ENCODE measurements at regions not wholly inside any gene's neighbourhood (a gene's known extent, or its start where the extent isn't known, plus 50 kb on each side); places are given as distances from the start of the nearest gene placed in this dataset.

- intact Hi-C loops (cut with DNase I) = no loop called here
- WGBS, 2 donors = 86 to 92% methylated on average over 2 of the region's 2 CpGs
- peaks cover 0 to 1% of the 10 kb centered on the region in 2 donors for H3K27me3 ChIP-seq (ENCODE audit: control insufficient read depth in 1 of 2, insufficient read depth in 2 of 2, low read length in 1 of 2)
- H3K36me3 ChIP-seq (ENCODE audit: control insufficient read depth in 1 of 2, insufficient read depth in 2 of 2, low read length in 1 of 2) = no peaks in the 10 kb centered on the region
- ATAC-seq (ENCODE audit: low FRiP score) (no peak), DNase-seq (no peak)
- H3K27ac ChIP-seq (ENCODE audit: low read depth in 1 of 2, low read length in 2 of 2) = no peak overlapping the region
- no peaks in the 10 kb centered on the region for H3K4me1 ChIP-seq (ENCODE audit: control insufficient read depth in 1 of 2, insufficient read depth in 2 of 2, low read length in 2 of 2)
- H3K9me3 ChIP-seq (ENCODE audit: control insufficient read depth, low read length) = no peaks in the 10 kb centered on the region
- no peak overlapping the region for H3K4me3 ChIP-seq (ENCODE audit: low read length in 2 of 2)
Measured at GRCh38 chr2:209323738-209324137, 100.1 kb upstream of the MAP2 start.

DNA sequence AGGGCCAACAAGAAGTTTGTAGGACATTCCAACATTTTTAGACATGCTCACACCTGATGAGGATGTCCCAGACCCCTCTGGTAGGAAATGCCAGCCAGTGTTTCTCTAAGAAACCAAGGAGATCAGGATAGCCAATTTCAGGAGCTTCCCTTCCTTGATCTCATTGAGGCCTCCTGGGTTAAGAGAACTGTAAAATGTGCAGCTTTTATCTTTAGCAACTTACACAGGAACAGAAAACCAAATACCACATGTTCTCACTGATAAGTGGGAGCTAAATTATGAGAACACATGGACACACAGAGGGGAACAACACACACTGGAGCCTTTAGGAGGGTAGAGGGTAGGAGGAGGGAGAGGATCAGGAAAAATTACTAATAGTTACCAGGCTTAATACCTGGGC is 99.6 kb upstream of the MAP2 start:
- Histone ChIP-seq H3K27me3 (ENCODE audit: control insufficient read depth in 1 of 2, insufficient read depth in 2 of 2, low read length in 1 of 2) (peaks cover 0 to 1% of the 10 kb centered on the region in 2 donors), H3K4me1 (ENCODE audit: control insufficient read depth in 1 of 2, insufficient read depth in 2 of 2, low read length in 2 of 2) (no peaks in the 10 kb centered on the region), H3K9me3 (ENCODE audit: control insufficient read depth, low read length) (no peaks in the 10 kb centered on the region), H3K4me3 (ENCODE audit: low read length in 2 of 2) (no peak overlapping the region), H3K27ac (ENCODE audit: low read depth in 1 of 2, low read length in 2 of 2) (no peak overlapping the region), H3K36me3 (ENCODE audit: control insufficient read depth in 1 of 2, insufficient read depth in 2 of 2, low read length in 1 of 2) (no peaks in the 10 kb centered on the region)
- DNase-seq (no peak), ATAC-seq (ENCODE audit: low FRiP score) (no peak)
- intact Hi-C loops (cut with DNase I) = no loop called here

- no peak overlapping the region for H3K4me3 ChIP-seq (ENCODE audit: low read length in 2 of 2)
- no peaks in the 10 kb centered on the region for H3K36me3 ChIP-seq (ENCODE audit: control insufficient read depth in 1 of 2, insufficient read depth in 2 of 2, low read length in 1 of 2)
- no peaks in the 10 kb centered on the region for H3K4me1 ChIP-seq (ENCODE audit: control insufficient read depth in 1 of 2, insufficient read depth in 2 of 2, low read length in 2 of 2)
- no peak overlapping the region for H3K27ac ChIP-seq (ENCODE audit: low read depth in 1 of 2, low read length in 2 of 2)
- ATAC-seq (ENCODE audit: low FRiP score) (no peak), DNase-seq (no peak)
- peaks cover 0 to 1% of the 10 kb centered on the region in 2 donors for H3K27me3 ChIP-seq (ENCODE audit: control insufficient read depth in 1 of 2, insufficient read depth in 2 of 2, low read length in 1 of 2)
- intact Hi-C loops (cut with DNase I) = loop anchor here (5.0 to 10.0 kb wide), 2 partner anchors 246 to 633 kb away; no protein-coding TSS in a partner anchor
- WGBS, 2 donors = 4 to 5% methylated on average over 1 of the region's 1 CpG
- no peaks in the 10 kb centered on the region for H3K9me3 ChIP-seq (ENCODE audit: control insufficient read depth, low read length)
Measured at GRCh38 chr2:209331291-209331844, 92.5 kb upstream of the MAP2 start.

DNA sequence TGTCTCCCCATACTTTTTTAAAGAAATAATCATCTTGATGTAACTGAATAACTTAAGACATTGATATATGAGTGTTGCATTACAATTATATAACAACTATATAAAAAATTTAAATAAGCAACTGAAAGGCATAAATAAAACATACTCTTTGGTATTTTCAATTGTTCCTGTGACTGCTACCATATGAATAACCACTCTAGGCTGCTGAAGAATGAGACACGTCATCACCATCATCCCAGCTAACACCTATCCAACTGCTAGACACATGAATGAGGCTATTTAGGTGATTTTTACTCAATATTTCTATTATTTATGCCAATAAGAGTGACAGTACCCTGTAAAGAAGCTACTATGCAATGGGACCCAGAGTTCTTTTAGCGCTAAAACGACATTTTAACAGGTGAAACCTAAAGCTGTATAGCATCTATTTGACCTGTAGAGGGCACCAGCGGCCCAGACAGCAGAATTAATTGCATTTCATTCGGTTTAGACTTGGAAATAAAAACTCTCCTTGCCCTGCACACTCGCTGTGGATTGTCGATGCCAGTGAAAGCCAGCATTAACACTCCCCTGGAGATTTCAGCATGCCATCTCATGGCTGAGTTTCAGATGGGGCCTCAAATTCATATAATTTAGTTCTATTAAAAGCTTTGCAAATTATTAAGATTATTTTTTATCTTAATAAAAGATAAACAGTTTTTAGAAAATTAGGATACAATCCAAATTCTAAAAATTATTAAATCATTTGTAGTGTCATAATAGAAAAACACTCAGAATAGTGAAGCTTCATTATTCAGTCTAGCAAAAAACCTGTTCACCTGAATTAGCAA is 89.4 kb upstream of the MAP2 start:
- ATAC-seq (ENCODE audit: low FRiP score) (peak; percentile 83), DNase-seq (peak in 1 of 2 donors; percentile 55)
- intact Hi-C loops (cut with DNase I) = loop anchor here (2.0 to 10.0 kb wide), 4 partner anchors 88 to 630 kb away; no protein-coding TSS in a partner anchor
- Histone ChIP-seq H3K27me3 (ENCODE audit: control insufficient read depth in 1 of 2, insufficient read depth in 2 of 2, low read length in 1 of 2) (no peaks in the 10 kb centered on the region), H3K27ac (ENCODE audit: low read depth in 1 of 2, low read length in 2 of 2) (no peak overlapping the region), H3K9me3 (ENCODE audit: control insufficient read depth, low read length) (no peaks in the 10 kb centered on the region), H3K4me1 (ENCODE audit: control insufficient read depth in 1 of 2, insufficient read depth in 2 of 2, low read length in 2 of 2) (no peaks in the 10 kb centered on the region), H3K4me3 (ENCODE audit: low read length in 2 of 2) (no peak overlapping the region), H3K36me3 (ENCODE audit: control insufficient read depth in 1 of 2, insufficient read depth in 2 of 2, low read length in 1 of 2) (no peaks in the 10 kb centered on the region)
- WGBS, 2 donors = 4 to 6% methylated on average over 7 of the region's 7 CpGs

GRCh38 chr2:209340522-209340921 is 83.3 kb upstream of the MAP2 start:
- Histone ChIP-seq H3K27me3 (ENCODE audit: control insufficient read depth in 1 of 2, insufficient read depth in 2 of 2, low read length in 1 of 2) (no peaks in the 10 kb centered on the region), H3K4me1 (ENCODE audit: control insufficient read depth in 1 of 2, insufficient read depth in 2 of 2, low read length in 2 of 2) (no peaks in the 10 kb centered on the region), H3K9me3 (ENCODE audit: control insufficient read depth, low read length) (no peaks in the 10 kb centered on the region), H3K4me3 (ENCODE audit: low read length in 2 of 2) (no peak overlapping the region), H3K36me3 (ENCODE audit: control insufficient read depth in 1 of 2, insufficient read depth in 2 of 2, low read length in 1 of 2) (no peaks in the 10 kb centered on the region), H3K27ac (ENCODE audit: low read depth in 1 of 2, low read length in 2 of 2) (no peak overlapping the region)
- ATAC-seq (ENCODE audit: low FRiP score) = no peak
- 44 to 48% methylated on average over 2 of the region's 2 CpGs for WGBS, 2 donors
- DNase-seq = no peak
- intact Hi-C loops (cut with DNase I) = loop anchor here in 1 of 2 donors (5.0 kb wide), 1 partner anchor 217 kb away; no protein-coding TSS in a partner anchor

- intact Hi-C loops (cut with DNase I) = loop anchor here in 1 of 2 donors (5.0 kb wide), 1 partner anchor 213 kb away; no protein-coding TSS in a partner anchor
- no peaks in the 10 kb centered on the region for H3K36me3 ChIP-seq (ENCODE audit: control insufficient read depth in 1 of 2, insufficient read depth in 2 of 2, low read length in 1 of 2)
- H3K4me3 ChIP-seq (ENCODE audit: low read length in 2 of 2) = no peak overlapping the region
- no peaks in the 10 kb centered on the region for H3K27me3 ChIP-seq (ENCODE audit: control insufficient read depth in 1 of 2, insufficient read depth in 2 of 2, low read length in 1 of 2)
- WGBS, 2 donors = 56 to 57% methylated on average over 3 of the region's 3 CpGs
- DNase-seq = no peak
- H3K4me1 ChIP-seq (ENCODE audit: control insufficient read depth in 1 of 2, insufficient read depth in 2 of 2, low read length in 2 of 2) = no peaks in the 10 kb centered on the region
- H3K9me3 ChIP-seq (ENCODE audit: control insufficient read depth, low read length) = no peaks in the 10 kb centered on the region
- H3K27ac ChIP-seq (ENCODE audit: low read depth in 1 of 2, low read length in 2 of 2) = no peak overlapping the region
- ATAC-seq (ENCODE audit: low FRiP score) = no peak
Measured at GRCh38 chr2:209344349-209344748, 79.5 kb upstream of the MAP2 start.

GRCh38 chr2:209348433-209348832 is 75.4 kb upstream of the MAP2 start:
- DNase-seq (no peak), ATAC-seq (ENCODE audit: low FRiP score) (no peak)
- intact Hi-C loops (cut with DNase I) = no loop called here
- H3K4me3 ChIP-seq (ENCODE audit: low read length in 2 of 2) = no peak overlapping the region
- H3K36me3 ChIP-seq (ENCODE audit: control insufficient read depth in 1 of 2, insufficient read depth in 2 of 2, low read length in 1 of 2) = no peaks in the 10 kb centered on the region
- H3K27me3 ChIP-seq (ENCODE audit: control insufficient read depth in 1 of 2, insufficient read depth in 2 of 2, low read length in 1 of 2) = no peaks in the 10 kb centered on the region
- H3K4me1 ChIP-seq (ENCODE audit: control insufficient read depth in 1 of 2, insufficient read depth in 2 of 2, low read length in 2 of 2) = no peaks in the 10 kb centered on the region
- 26 to 34% methylated on average over 6 of the region's 6 CpGs for WGBS, 2 donors
- H3K9me3 ChIP-seq (ENCODE audit: control insufficient read depth, low read length) = no peaks in the 10 kb centered on the region
- H3K27ac ChIP-seq (ENCODE audit: low read depth in 1 of 2, low read length in 2 of 2) = no peak overlapping the region

DNA sequence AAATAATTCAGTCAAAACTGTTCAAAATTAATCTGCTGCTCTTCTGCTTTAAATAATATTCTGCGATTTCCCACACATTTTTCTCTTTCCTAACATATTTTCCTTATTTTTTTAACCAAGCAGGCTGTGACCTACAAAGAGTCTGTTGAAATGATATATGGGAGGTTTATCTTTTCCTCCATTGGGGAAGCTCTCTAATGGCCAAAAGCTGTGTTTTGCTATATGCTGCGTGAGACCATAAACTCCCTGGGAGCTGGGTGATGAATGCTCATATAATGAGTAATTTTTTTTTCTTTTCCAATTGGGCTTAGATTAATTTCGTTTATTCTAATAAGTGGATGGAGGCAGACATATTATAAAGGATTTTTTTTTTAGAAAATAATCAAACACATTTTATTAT is 72.2 kb upstream of the MAP2 start:
- intact Hi-C loops (cut with DNase I) = no loop called here
- H3K27ac ChIP-seq (ENCODE audit: low read depth in 1 of 2, low read length in 2 of 2) = no peak overlapping the region
- no peaks in the 10 kb centered on the region for H3K27me3 ChIP-seq (ENCODE audit: control insufficient read depth in 1 of 2, insufficient read depth in 2 of 2, low read length in 1 of 2)
- no peak for DNase-seq
- WGBS, 2 donors = 9 to 10% methylated on average over 3 of the region's 3 CpGs
- ATAC-seq (ENCODE audit: low FRiP score) = no peak
- H3K4me3 ChIP-seq (ENCODE audit: low read length in 2 of 2) = no peak overlapping the region
- no peaks in the 10 kb centered on the region for H3K36me3 ChIP-seq (ENCODE audit: control insufficient read depth in 1 of 2, insufficient read depth in 2 of 2, low read length in 1 of 2)
- H3K4me1 ChIP-seq (ENCODE audit: control insufficient read depth in 1 of 2, insufficient read depth in 2 of 2, low read length in 2 of 2) = no peaks in the 10 kb centered on the region
- H3K9me3 ChIP-seq (ENCODE audit: control insufficient read depth, low read length) = no peaks in the 10 kb centered on the region

DNA sequence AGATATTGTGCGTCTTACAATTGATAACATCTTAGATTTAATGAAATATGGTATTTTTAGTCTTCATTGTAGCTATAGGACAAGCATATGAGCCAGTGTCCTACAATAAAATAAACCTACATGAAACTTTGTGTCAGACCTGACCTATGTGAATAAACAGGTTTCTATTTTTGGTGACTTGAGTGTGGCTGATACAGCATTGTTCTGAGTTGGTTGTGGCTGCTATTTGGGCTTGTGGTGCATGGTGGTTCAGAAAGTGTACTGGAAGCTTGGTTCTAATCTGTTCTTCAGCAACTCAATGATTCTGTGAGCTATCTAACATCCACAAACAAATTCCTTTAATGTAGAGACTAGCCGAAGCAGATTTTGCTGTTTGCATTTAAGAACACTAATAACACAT is 64.9 kb upstream of the MAP2 start:
- Histone ChIP-seq H3K27ac (ENCODE audit: low read depth in 1 of 2, low read length in 2 of 2) (no peak overlapping the region), H3K36me3 (ENCODE audit: control insufficient read depth in 1 of 2, insufficient read depth in 2 of 2, low read length in 1 of 2) (no peaks in the 10 kb centered on the region), H3K4me1 (ENCODE audit: control insufficient read depth in 1 of 2, insufficient read depth in 2 of 2, low read length in 2 of 2) (no peaks in the 10 kb centered on the region), H3K9me3 (ENCODE audit: control insufficient read depth, low read length) (no peaks in the 10 kb centered on the region), H3K27me3 (ENCODE audit: control insufficient read depth in 1 of 2, insufficient read depth in 2 of 2, low read length in 1 of 2) (no peaks in the 10 kb centered on the region), H3K4me3 (ENCODE audit: low read length in 2 of 2) (no peak overlapping the region)
- 70 to 83% methylated on average over 2 of the region's 2 CpGs for WGBS, 2 donors
- intact Hi-C loops (cut with DNase I) = no loop called here
- ATAC-seq (ENCODE audit: low FRiP score) = no peak
- no peak for DNase-seq

Measured in aorta (tissue), 5 donors.